ENCODE measurements at regions not wholly inside any gene's neighbourhood (a gene's known extent, or its start where the extent isn't known, plus 50 kb on each side); places are given as distances from the start of the nearest gene placed in this dataset.

- no peak for FAIRE-seq
Observed at GRCh38 chr2:111705711-111706336, 178.2 kb downstream of the ANAPC1 start.

GRCh38 chr2:111706481-111707001, 177.5 kb downstream of the ANAPC1 start:
- FAIRE-seq, result no peak

GRCh38 chr2:111707700-111708099, 176.3 kb downstream of the ANAPC1 start:
- FAIRE-seq, result no peak

GRCh38 chr2:111708476-111709180, 175.4 kb downstream of the ANAPC1 start:
- no peak for FAIRE-seq

GRCh38 chr2:111709321-111709720, 174.7 kb downstream of the ANAPC1 start:
- no peak for FAIRE-seq

GRCh38 chr2:111710085-111710484, 173.9 kb downstream of the ANAPC1 start:
- FAIRE-seq, result no peak

GRCh38 chr2:111710613-111711012, 173.4 kb downstream of the ANAPC1 start:
- FAIRE-seq, result no peak

GRCh38 chr2:111711270-111711669, 172.7 kb downstream of the ANAPC1 start:
- FAIRE-seq, result no peak

GRCh38 chr2:111712361-111712760, 171.6 kb downstream of the ANAPC1 start:
- no peak for FAIRE-seq

GRCh38 chr2:111712940-111713515, 171.0 kb downstream of the ANAPC1 start:
- FAIRE-seq, result no peak

- FAIRE-seq, result no peak
Observed at GRCh38 chr2:111715987-111716904, 167.7 kb downstream of the ANAPC1 start.

GRCh38 chr2:111716905-111717775, 166.9 kb downstream of the ANAPC1 start:
- no peak for FAIRE-seq
